ENCODE measurements at regions not wholly inside any gene's neighbourhood (a gene's known extent, or its start where the extent isn't known, plus 50 kb on each side); places are given as distances from the start of the nearest gene placed in this dataset.

DNA sequence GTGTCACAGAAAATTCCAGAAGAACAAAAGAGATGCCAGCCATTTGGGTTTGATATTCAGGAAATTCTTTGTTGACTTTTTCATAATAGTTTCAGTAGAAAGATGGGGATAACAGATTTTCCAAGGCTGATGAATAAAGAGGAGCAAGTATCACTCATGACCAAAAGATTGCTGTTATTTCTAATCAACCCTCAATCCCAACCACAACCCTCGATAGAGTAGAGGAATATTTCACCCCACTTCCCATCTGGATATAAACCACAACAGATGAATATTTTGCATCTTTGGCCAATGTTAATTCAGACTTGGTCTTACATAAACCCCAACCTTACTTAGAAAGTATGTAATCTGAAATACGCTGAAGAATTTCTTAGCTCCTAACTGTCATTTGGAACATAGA, 232.4 kb downstream of the SEC16B start:
- TF ChIP-seq POLR2AphosphoS5 (IDR thresholded peaks at IDR 0.05; ENCODE audit: borderline replicate concordance, low read depth, low read length) (no peak), EZH2 (IDR thresholded peaks at IDR 0.05) (no peak)

Measured in SK-N-MC (cell line).